ENCODE measurements at regions not wholly inside any gene's neighbourhood (a gene's known extent, or its start where the extent isn't known, plus 50 kb on each side); places are given as distances from the start of the nearest gene placed in this dataset.
"Not testable (repeated sequence)": the region's sequence is repeated elsewhere in the genome, so short reads cannot be mapped to it uniquely, and the experiment has no call there.

DNA sequence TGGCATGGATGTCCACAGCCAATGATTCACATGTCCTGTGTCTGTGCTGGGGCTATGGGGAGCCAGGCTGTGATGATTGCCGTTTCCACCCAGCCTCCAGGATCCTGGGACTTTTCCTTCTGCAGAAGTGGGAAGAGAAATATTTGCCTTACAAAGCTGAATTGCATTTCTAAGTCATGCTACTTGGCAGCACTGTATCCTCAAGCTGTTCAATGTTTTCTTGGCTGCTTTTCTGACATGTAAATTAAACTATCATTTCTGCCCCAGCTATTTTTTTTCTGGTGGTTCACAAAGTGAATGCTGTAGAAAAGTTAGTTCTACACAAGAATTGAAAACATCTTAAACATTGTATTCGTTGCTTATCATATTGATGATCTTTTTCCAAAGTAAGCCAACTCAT lies 51.9 kb upstream of the TCERG1L start:
- no peak for ATAC-seq (replicated peaks)
- Mint-ChIP-seq H3K27ac (no peak overlapping the region), H3K9me3 (peaks cover 23% of the 10 kb centered on the region), H3K27me3 (no peaks in the 10 kb centered on the region), H3K4me1 (no peaks in the 10 kb centered on the region), H3K36me3 (ENCODE audit: low read depth) (no peaks in the 10 kb centered on the region), H3K4me3 (no peak overlapping the region)

- Mint-ChIP-seq H3K27ac (no peak overlapping the region), H3K4me3 (no peak overlapping the region), H3K9me3 (peaks cover 15% of the 10 kb centered on the region), H3K36me3 (ENCODE audit: low read depth) (no peaks in the 10 kb centered on the region), H3K4me1 (no peaks in the 10 kb centered on the region), H3K27me3 (no peaks in the 10 kb centered on the region)
- ATAC-seq (replicated peaks) = no peak
Measured at GRCh38 chr10:131371571-131371970, 60.0 kb upstream of the TCERG1L start.

GRCh38 chr10:131381576-131381975 lies 70.1 kb upstream of the TCERG1L start:
- Mint-ChIP-seq H3K9me3 (peaks cover 4% of the 10 kb centered on the region), H3K27me3 (no peaks in the 10 kb centered on the region), H3K27ac (no peak overlapping the region), H3K4me1 (no peaks in the 10 kb centered on the region), H3K4me3 (no peak overlapping the region), H3K36me3 (ENCODE audit: low read depth) (no peaks in the 10 kb centered on the region)
- ATAC-seq (replicated peaks) = no peak

- not testable (repeated sequence) for H3K27ac Mint-ChIP-seq; H3K4me1 Mint-ChIP-seq; H3K36me3 Mint-ChIP-seq (ENCODE audit: low read depth); H3K9me3 Mint-ChIP-seq; ATAC-seq (replicated peaks); H3K4me3 Mint-ChIP-seq; H3K27me3 Mint-ChIP-seq
Measured at GRCh38 chr10:131385161-131385872, 73.8 kb upstream of the TCERG1L start.

DNA sequence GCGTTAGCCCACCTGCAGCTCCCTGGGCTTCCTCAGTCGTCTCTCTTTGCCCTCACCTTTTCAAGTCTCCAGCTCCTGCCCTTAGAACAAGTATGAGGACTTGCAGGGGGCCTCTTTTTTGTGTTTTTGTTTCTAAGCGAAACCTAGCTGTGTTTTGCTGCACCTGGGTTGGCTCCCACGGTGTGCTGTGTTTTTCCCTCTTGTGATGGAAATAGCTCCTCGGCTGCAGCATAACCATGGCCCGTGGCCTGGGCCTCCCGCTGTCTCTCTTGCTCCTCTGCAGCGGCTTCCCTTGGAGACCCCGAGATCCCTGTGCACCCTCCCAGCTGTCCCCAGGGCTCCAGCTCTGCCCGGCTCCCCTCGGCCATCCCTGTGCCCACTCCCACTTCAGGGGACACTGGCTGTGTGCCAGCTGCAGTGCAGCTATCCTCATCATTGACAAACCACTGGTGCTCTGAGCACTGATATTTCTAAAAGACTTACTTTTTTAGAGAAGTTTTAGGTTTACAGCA lies 75.6 kb upstream of the TCERG1L start:
- Mint-ChIP-seq H3K4me1 (no peaks in the 10 kb centered on the region), H3K27me3 (no peaks in the 10 kb centered on the region), H3K36me3 (ENCODE audit: low read depth) (no peaks in the 10 kb centered on the region), H3K9me3 (no peaks in the 10 kb centered on the region), H3K27ac (no peak overlapping the region), H3K4me3 (no peak overlapping the region)
- ATAC-seq (replicated peaks) = no peak

GRCh38 chr10:131391936-131392335 lies 80.4 kb upstream of the TCERG1L start:
- no peak for ATAC-seq (replicated peaks)
- H3K9me3 Mint-ChIP-seq = no peaks in the 10 kb centered on the region

GRCh38 chr10:131396121-131397050 lies 84.9 kb upstream of the TCERG1L start:
- no peaks in the 10 kb centered on the region for H3K36me3 Mint-ChIP-seq (ENCODE audit: low read depth)
- H3K27me3 Mint-ChIP-seq = peaks cover 4% of the 10 kb centered on the region
- no peak overlapping the region for H3K4me3 Mint-ChIP-seq

More at GRCh38 chr10:131391936-131392335, 80.4 kb upstream of the TCERG1L start:
- H3K36me3 Mint-ChIP-seq (ENCODE audit: low read depth) = no peaks in the 10 kb centered on the region
- no peaks in the 10 kb centered on the region for H3K4me1 Mint-ChIP-seq
- no peak overlapping the region for H3K4me3 Mint-ChIP-seq
- no peak overlapping the region for H3K27ac Mint-ChIP-seq
- H3K27me3 Mint-ChIP-seq = no peaks in the 10 kb centered on the region

GRCh38 chr10:131398166-131398565 lies 86.6 kb upstream of the TCERG1L start:
- H3K27ac Mint-ChIP-seq = no peak overlapping the region
- H3K4me1 Mint-ChIP-seq = no peaks in the 10 kb centered on the region
- no peak for ATAC-seq (replicated peaks)
- no peaks in the 10 kb centered on the region for H3K36me3 Mint-ChIP-seq (ENCODE audit: low read depth)
- H3K27me3 Mint-ChIP-seq = peaks cover 4% of the 10 kb centered on the region
- H3K9me3 Mint-ChIP-seq = no peaks in the 10 kb centered on the region
- no peak overlapping the region for H3K4me3 Mint-ChIP-seq

More at GRCh38 chr10:131396121-131397050, 84.9 kb upstream of the TCERG1L start:
- H3K27ac Mint-ChIP-seq = no peak overlapping the region
- no peaks in the 10 kb centered on the region for H3K9me3 Mint-ChIP-seq
- no peak for ATAC-seq (replicated peaks)
- no peaks in the 10 kb centered on the region for H3K4me1 Mint-ChIP-seq

DNA sequence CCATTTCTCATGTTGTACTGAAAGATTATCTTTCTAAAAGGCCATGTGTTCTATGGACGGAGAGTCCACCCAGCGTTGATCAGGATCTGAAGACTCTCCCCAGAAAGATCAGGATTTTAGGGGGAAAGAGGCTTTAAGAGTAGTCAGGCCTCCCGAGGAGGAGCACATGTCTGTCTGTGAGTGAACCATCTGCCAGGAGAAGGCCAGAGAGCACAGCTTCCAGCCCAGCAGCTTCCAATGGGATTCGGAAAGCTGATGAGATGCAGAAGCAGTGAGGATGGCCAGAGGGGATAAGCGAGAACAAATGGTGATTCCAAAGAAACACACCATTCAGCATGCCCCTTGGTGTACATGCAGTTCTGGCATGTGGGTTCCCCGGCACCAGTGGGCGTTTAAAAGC lies 88.5 kb upstream of the TCERG1L start:
- no peaks in the 10 kb centered on the region for H3K9me3 Mint-ChIP-seq
- H3K4me3 Mint-ChIP-seq = no peak overlapping the region
- peaks cover 4% of the 10 kb centered on the region for H3K27me3 Mint-ChIP-seq
- ATAC-seq (replicated peaks) = no peak
- H3K36me3 Mint-ChIP-seq (ENCODE audit: low read depth) = no peaks in the 10 kb centered on the region
- no peak overlapping the region for H3K27ac Mint-ChIP-seq
- H3K4me1 Mint-ChIP-seq = no peaks in the 10 kb centered on the region

GRCh38 chr10:131400513-131400912 lies 89.0 kb upstream of the TCERG1L start:
- Mint-ChIP-seq H3K4me3 (no peak overlapping the region), H3K27ac (no peak overlapping the region), H3K27me3 (peaks cover 4% of the 10 kb centered on the region), H3K36me3 (ENCODE audit: low read depth) (no peaks in the 10 kb centered on the region), H3K9me3 (no peaks in the 10 kb centered on the region), H3K4me1 (no peaks in the 10 kb centered on the region)
- no peak for ATAC-seq (replicated peaks)

- Mint-ChIP-seq H3K36me3 (ENCODE audit: low read depth) (no peaks in the 10 kb centered on the region), H3K9me3 (no peaks in the 10 kb centered on the region), H3K27me3 (peaks cover 4% of the 10 kb centered on the region), H3K4me1 (no peaks in the 10 kb centered on the region), H3K27ac (no peak overlapping the region), H3K4me3 (no peak overlapping the region)
- no peak for ATAC-seq (replicated peaks)
Measured at GRCh38 chr10:131402771-131403650, 91.5 kb upstream of the TCERG1L start.

- peaks cover 4% of the 10 kb centered on the region for H3K27me3 Mint-ChIP-seq
- ATAC-seq (replicated peaks) = no peak
- H3K27ac Mint-ChIP-seq = no peak overlapping the region
- H3K4me3 Mint-ChIP-seq = no peak overlapping the region
- no peaks in the 10 kb centered on the region for H3K4me1 Mint-ChIP-seq
- H3K36me3 Mint-ChIP-seq (ENCODE audit: low read depth) = no peaks in the 10 kb centered on the region
- no peaks in the 10 kb centered on the region for H3K9me3 Mint-ChIP-seq
Measured at GRCh38 chr10:131403936-131404335, 92.4 kb upstream of the TCERG1L start.

DNA sequence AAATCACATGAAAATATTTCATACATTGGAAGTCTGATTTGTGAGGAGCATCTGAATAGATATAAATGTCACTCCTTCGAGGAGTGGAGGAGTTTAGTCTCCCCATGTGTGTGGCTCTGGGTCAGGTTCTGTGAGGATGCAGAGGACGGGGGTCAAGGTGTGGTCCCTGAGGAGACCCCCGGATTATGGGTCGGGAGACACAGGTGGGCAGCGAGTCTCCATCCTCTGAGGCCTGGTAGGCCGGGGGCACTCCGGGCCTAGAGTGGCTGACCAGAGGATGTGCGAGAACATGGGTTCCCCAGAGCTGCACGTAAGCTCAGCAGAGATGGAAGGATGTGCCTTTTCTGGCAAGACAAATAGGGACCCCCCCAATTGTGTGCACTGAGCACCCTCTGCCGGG lies 93.4 kb upstream of the TCERG1L start:
- H3K4me1 Mint-ChIP-seq = no peaks in the 10 kb centered on the region

More for the DNA sequence above, 93.4 kb upstream of the TCERG1L start:
- H3K27me3 Mint-ChIP-seq = peaks cover 2% of the 10 kb centered on the region
- H3K4me3 Mint-ChIP-seq = no peak overlapping the region
- no peaks in the 10 kb centered on the region for H3K36me3 Mint-ChIP-seq (ENCODE audit: low read depth)
- no peak overlapping the region for H3K27ac Mint-ChIP-seq
- H3K9me3 Mint-ChIP-seq = no peaks in the 10 kb centered on the region
- no peak for ATAC-seq (replicated peaks)

Measured in activated T-helper 17 cell treated with anti-CD3 and anti-CD28 coated beads, Interleukin-2, amount 50 U/mL, for 72 hours (primary cell).